ENCODE measurements at regions not wholly inside any gene's neighbourhood (a gene's known extent, or its start where the extent isn't known, plus 50 kb on each side); places are given as distances from the start of the nearest gene placed in this dataset.

- Histone ChIP-seq H3K4me3 (replicated peaks in 1 of 3; ENCODE audit: insufficient read depth in 1 of 3, low read depth in 1 of 3, low read length in 3 of 3) (no peak overlapping the region), H2AFZ (ENCODE audit: low read depth, low read length) (no peak overlapping the region), H3K36me3 (ENCODE audit: control insufficient read depth in 2 of 2, extremely low read depth in 1 of 2, insufficient read depth in 2 of 2, low read length in 2 of 2) (no peaks in the 10 kb centered on the region), H3K79me2 (ENCODE audit: control insufficient read depth, insufficient read depth, low read length) (no peaks in the 10 kb centered on the region), H3K4me2 (ENCODE audit: insufficient read depth, low read length) (no peak overlapping the region), H3K27ac (ENCODE audit: insufficient read depth, low read depth, low read length) (no peak overlapping the region), H4K20me1 (replicated peaks; ENCODE audit: control insufficient read depth, extremely low read depth, insufficient read depth, low read length) (no peaks in the 10 kb centered on the region), H3K9me1 (replicated peaks; ENCODE audit: control insufficient read depth, extremely low read depth, insufficient read depth, low read length) (no peaks in the 10 kb centered on the region), H3K27me3 (ENCODE audit: control insufficient read depth in 2 of 2, insufficient read depth in 2 of 2, low read length in 2 of 2) (no peaks in the 10 kb centered on the region), H3K4me1 (ENCODE audit: control insufficient read depth, extremely low read depth, insufficient read depth, low read length) (no peaks in the 10 kb centered on the region), H3K9me3 (replicated peaks; ENCODE audit: control insufficient read depth, insufficient read depth, low read length) (peaks cover 2% of the 10 kb centered on the region), H3K9ac (replicated peaks; ENCODE audit: extremely low read depth, insufficient read depth, low read length) (no peak overlapping the region)
- POLR2A ChIA-PET, result no interaction called here
- dilution Hi-C loops (cut with MboI; ENCODE audit: extremely low pct_ligation_motif_present, low sequenced_read_pairs) (no loop called here), intact Hi-C loops (cut with micrococcal nuclease) (no loop called here)
- CTCF ChIA-PET, result no interaction called here
- DNase-seq (ENCODE audit: low read depth, low spot score) (no peak), FAIRE-seq (no peak)
- BruUV-seq (replicated peaks), result no TSS peak
- TF ChIP-seq POLR2A (IDR thresholded peaks at IDR 0.05; ENCODE audit: low read depth, low read length), result no peak
- TF ChIP-seq MYC (IDR thresholded peaks at IDR 0.05; ENCODE audit: low read depth, low read length), result no peak
- no peak for TF ChIP-seq CTCF (IDR thresholded peaks at IDR 0.05; ENCODE audit: extremely low read depth in 1 of 2, insufficient read depth in 1 of 2, low read depth in 1 of 2, low read length in 2 of 2)
- TF ChIP-seq, protein P1, sequence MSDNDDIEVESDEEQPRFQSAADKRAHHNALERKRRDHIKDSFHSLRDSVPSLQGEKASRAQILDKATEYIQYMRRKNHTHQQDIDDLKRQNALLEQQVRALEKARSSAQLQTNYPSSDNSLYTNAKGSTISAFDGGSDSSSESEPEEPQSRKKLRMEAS (IDR thresholded peaks at IDR 0.05; ENCODE audit: insufficient read depth, insufficient read length), result no peak
- no peak for TF ChIP-seq EZH2 (IDR thresholded peaks at IDR 0.05; ENCODE audit: borderline replicate concordance, low read depth, low read length, severe bottlenecking)
- TF ChIP-seq FOS (IDR thresholded peaks at IDR 0.05; ENCODE audit: borderline replicate concordance, insufficient read depth, low read length), result no peak
- TF ChIP-seq POLR2AphosphoS5 (IDR thresholded peaks at IDR 0.05; ENCODE audit: insufficient read depth, low read depth, low read length), result no peak
- no peak for TF ChIP-seq GATA2 (IDR thresholded peaks at IDR 0.05; ENCODE audit: insufficient read depth, insufficient read length, low read depth, low read length)
- TF ChIP-seq JUN (IDR thresholded peaks at IDR 0.05; ENCODE audit: borderline replicate concordance, insufficient read depth, insufficient read length, low read depth), result no peak
These were observed 504.9 kb downstream of the VRK1 start for GRCh38 chr14:97301931-97302559.
